OCI-LY3 (cell line): ENCODE measurements at regions not wholly inside any gene's neighbourhood (a gene's known extent, or its start where the extent isn't known, plus 50 kb on each side); places are given as distances from the start of the nearest gene placed in this dataset.

Experiments used
- CTCF ChIP-seq: fragments of 200-600, 300-600 bp; sonication (generic); IDR thresholded peaks from 2 replicates; pipeline ENCODE4 v1.5.1; 2014; ENCODE audit warnings: antibody characterized with exemption, low read length, low read depth
- EZH2phosphoT487 ChIP-seq: fragments of 200-600 bp; shearing (Covaris generic); IDR thresholded peaks from 2 replicates; pipeline ENCODE4 v1.6.1; 2018; ENCODE audit warnings: antibody characterized with exemption, mixed run types, low read depth

GRCh38 chr5:4563400-4563799 is 576.7 kb upstream of the ADAMTS16 start:
- TF ChIP-seq CTCF (peak; percentile 50), EZH2phosphoT487 (no peak)
